Naive B cell (primary cell): ENCODE measurements at regions not wholly inside any gene's neighbourhood (a gene's known extent, or its start where the extent isn't known, plus 50 kb on each side); places are given as distances from the start of the nearest gene placed in this dataset.
A peak's percentile ranks its signal among the peaks of the same experiment; 100 is the strongest.

ENCODE experiments used
- ATAC-seq, 2 donors: fragments of 150-1000 bp; cut with Tn5 transposase; 2 replicates each; pipeline ENCODE4 v1.10.0; 2021; ENCODE audit warnings: low read depth in 2 of 2, mild to moderate bottlenecking in 2 of 2, moderate library complexity in 2 of 2
- DNase-seq: peaks from one replicate; pipeline ENCODE4 v3.0.0; 2022
- H3K27ac Mint-ChIP-seq, 6 donors: one replicate each; pipeline ENCODE4 v1.8.0; 2020 to 2022; ENCODE audit warnings: mild to moderate bottlenecking in 6 of 6, mixed read lengths in 6 of 6, moderate library complexity in 5 of 6, inconsistent platforms in 2 of 6
- H3K27me3 Mint-ChIP-seq, 3 donors: one replicate each; pipeline ENCODE4 v1.8.0; 2021 to 2022; ENCODE audit warnings: mixed read lengths in 3 of 3, mild to moderate bottlenecking in 1 of 3
- H3K36me3 Mint-ChIP-seq, 2 donors: one replicate each; pipeline ENCODE4 v1.8.0; 2020 to 2022; ENCODE audit warnings: mixed read lengths in 2 of 2, inconsistent platforms in 1 of 2, mild to moderate bottlenecking in 1 of 2
- H3K4me1 Mint-ChIP-seq, 3 donors: one replicate each; pipeline ENCODE4 v1.8.0; 2020 to 2022; ENCODE audit warnings: mixed read lengths in 3 of 3, inconsistent platforms in 1 of 3, mild to moderate bottlenecking in 1 of 3, moderate library complexity in 1 of 3
- H3K4me3 Mint-ChIP-seq, 8 donors: one replicate each; pipeline ENCODE4 v1.8.0; 2020 to 2022; ENCODE audit warnings: mild to moderate bottlenecking in 8 of 8, mixed read lengths in 8 of 8, moderate library complexity in 8 of 8, inconsistent platforms in 2 of 8
- H3K9me3 Mint-ChIP-seq, 7 donors: one replicate each; pipeline ENCODE4 v1.8.0; 2020 to 2022; ENCODE audit warnings: mixed read lengths in 7 of 7, mild to moderate bottlenecking in 5 of 7, inconsistent platforms in 2 of 7, moderate library complexity in 1 of 7

- Mint-ChIP-seq H3K4me1 (peaks cover 0 to 2% (median 0%) of the 10 kb centered on the region in 3 donors), H3K36me3 (no peaks in the 10 kb centered on the region), H3K27ac (no peak overlapping the region), H3K4me3 (no peak overlapping the region), H3K27me3 (peaks cover 2 to 34% (median 18%) of the 10 kb centered on the region in 3 donors), H3K9me3 (no peaks in the 10 kb centered on the region)
- ATAC-seq (no peak), DNase-seq (no peak)
Observed at GRCh38 chr13:44236801-44237207, 136.8 kb upstream of the SERP2 start.

- ATAC-seq (no peak), DNase-seq (no peak)
- no peak overlapping the region for H3K4me3 Mint-ChIP-seq
- H3K27ac Mint-ChIP-seq, result peak overlapping the region in 1 of 6 donors; percentile 16
- H3K27me3 Mint-ChIP-seq, result peaks cover 0 to 39% (median 21%) of the 10 kb centered on the region in 3 donors
- no peaks in the 10 kb centered on the region for H3K9me3 Mint-ChIP-seq
- H3K4me1 Mint-ChIP-seq, result peaks cover 0 to 2% (median 0%) of the 10 kb centered on the region in 3 donors
- H3K36me3 Mint-ChIP-seq, result no peaks in the 10 kb centered on the region
Observed at GRCh38 chr13:44237276-44237767, 136.3 kb upstream of the SERP2 start.

- Mint-ChIP-seq H3K9me3 (no peaks in the 10 kb centered on the region), H3K4me1 (peaks cover 3 to 7% (median 3%) of the 10 kb centered on the region in 3 donors), H3K27ac (peak overlapping the region in 1 of 6 donors; percentile 61), H3K4me3 (no peak overlapping the region), H3K36me3 (no peaks in the 10 kb centered on the region), H3K27me3 (peaks cover 4 to 46% (median 24%) of the 10 kb centered on the region in 3 donors)
- no peak for ATAC-seq
- no peak for DNase-seq
Observed at GRCh38 chr13:44237881-44238421, 135.7 kb upstream of the SERP2 start.

GRCh38 chr13:44240611-44241145 lies 132.9 kb upstream of the SERP2 start:
- H3K36me3 Mint-ChIP-seq, result no peaks in the 10 kb centered on the region
- H3K27me3 Mint-ChIP-seq, result peaks cover 8 to 41% (median 30%) of the 10 kb centered on the region in 3 donors
- H3K9me3 Mint-ChIP-seq, result no peaks in the 10 kb centered on the region
- DNase-seq (no peak), ATAC-seq (no peak)
- peaks cover 8 to 12% (median 9%) of the 10 kb centered on the region in 3 donors for H3K4me1 Mint-ChIP-seq
- H3K4me3 Mint-ChIP-seq, result no peak overlapping the region
- peak overlapping the region in 1 of 6 donors; percentile 16 for H3K27ac Mint-ChIP-seq

GRCh38 chr13:44241638-44242037 lies 132.0 kb upstream of the SERP2 start:
- ATAC-seq, result no peak
- no peaks in the 10 kb centered on the region for H3K36me3 Mint-ChIP-seq
- H3K4me1 Mint-ChIP-seq, result peaks cover 8 to 12% (median 9%) of the 10 kb centered on the region in 3 donors

GRCh38 chr13:44242766-44243165 lies 130.9 kb upstream of the SERP2 start:
- peaks cover 8 to 10% (median 9%) of the 10 kb centered on the region in 3 donors for H3K4me1 Mint-ChIP-seq
- no peak overlapping the region for H3K4me3 Mint-ChIP-seq
- H3K36me3 Mint-ChIP-seq, result no peaks in the 10 kb centered on the region
- DNase-seq, result no peak
- H3K27me3 Mint-ChIP-seq, result peaks cover 8 to 36% (median 22%) of the 10 kb centered on the region in 3 donors
- H3K27ac Mint-ChIP-seq, result peak overlapping the region in 2 of 6 donors; percentile 6 to 33
- ATAC-seq, result no peak
- H3K9me3 Mint-ChIP-seq, result no peaks in the 10 kb centered on the region

More at GRCh38 chr13:44241638-44242037, 132.0 kb upstream of the SERP2 start:
- Mint-ChIP-seq H3K4me3 (no peak overlapping the region), H3K27ac (peak overlapping the region in 1 of 6 donors; percentile 28), H3K9me3 (no peaks in the 10 kb centered on the region), H3K27me3 (peaks cover 8 to 38% (median 24%) of the 10 kb centered on the region in 3 donors)
- DNase-seq, result no peak

GRCh38 chr13:44243198-44243857 lies 130.3 kb upstream of the SERP2 start:
- Mint-ChIP-seq H3K4me1 (peaks cover 8 to 10% (median 9%) of the 10 kb centered on the region in 3 donors), H3K9me3 (no peaks in the 10 kb centered on the region), H3K36me3 (no peaks in the 10 kb centered on the region), H3K27me3 (peaks cover 8 to 36% (median 22%) of the 10 kb centered on the region in 3 donors), H3K27ac (peak overlapping the region in 2 of 6 donors; percentile 34 to 70), H3K4me3 (no peak overlapping the region)
- ATAC-seq (peak; percentile 80 to 94), DNase-seq (peak; percentile 35)

GRCh38 chr13:44244288-44244687 lies 129.3 kb upstream of the SERP2 start:
- no peak overlapping the region for H3K4me3 Mint-ChIP-seq
- H3K27me3 Mint-ChIP-seq, result peaks cover 8 to 36% (median 22%) of the 10 kb centered on the region in 3 donors
- H3K4me1 Mint-ChIP-seq, result peaks cover 8 to 10% (median 9%) of the 10 kb centered on the region in 3 donors
- H3K9me3 Mint-ChIP-seq, result no peaks in the 10 kb centered on the region
- H3K36me3 Mint-ChIP-seq, result no peaks in the 10 kb centered on the region
- no peak overlapping the region for H3K27ac Mint-ChIP-seq
- no peak for DNase-seq
- no peak for ATAC-seq

- no peaks in the 10 kb centered on the region for H3K36me3 Mint-ChIP-seq
- no peaks in the 10 kb centered on the region for H3K4me1 Mint-ChIP-seq
- no peak for DNase-seq
- peak overlapping the region in 1 of 6 donors; percentile 27 for H3K27ac Mint-ChIP-seq
- H3K9me3 Mint-ChIP-seq, result no peaks in the 10 kb centered on the region
- H3K27me3 Mint-ChIP-seq, result peaks cover 0 to 3% (median 0%) of the 10 kb centered on the region in 3 donors
- ATAC-seq, result no peak
- H3K4me3 Mint-ChIP-seq, result no peak overlapping the region
Observed at GRCh38 chr13:44249431-44249836, 124.2 kb upstream of the SERP2 start.

- no peak for DNase-seq
- H3K27me3 Mint-ChIP-seq, result peaks cover 0 to 4% (median 0%) of the 10 kb centered on the region in 3 donors
- H3K4me1 Mint-ChIP-seq, result no peaks in the 10 kb centered on the region
- no peaks in the 10 kb centered on the region for H3K9me3 Mint-ChIP-seq
- no peak for ATAC-seq
- no peaks in the 10 kb centered on the region for H3K36me3 Mint-ChIP-seq
- no peak overlapping the region for H3K4me3 Mint-ChIP-seq
- H3K27ac Mint-ChIP-seq, result no peak overlapping the region
Observed at GRCh38 chr13:44252938-44253337, 120.7 kb upstream of the SERP2 start.

GRCh38 chr13:44255771-44256364 lies 117.8 kb upstream of the SERP2 start:
- peaks cover 0 to 4% (median 0%) of the 10 kb centered on the region in 3 donors for H3K27me3 Mint-ChIP-seq
- H3K9me3 Mint-ChIP-seq, result no peaks in the 10 kb centered on the region
- ATAC-seq (no peak), DNase-seq (no peak)
- no peaks in the 10 kb centered on the region for H3K36me3 Mint-ChIP-seq
- peaks cover 13 to 19% (median 15%) of the 10 kb centered on the region in 3 donors for H3K4me1 Mint-ChIP-seq
- no peak overlapping the region for H3K27ac Mint-ChIP-seq
- no peak overlapping the region for H3K4me3 Mint-ChIP-seq

- H3K36me3 Mint-ChIP-seq, result no peaks in the 10 kb centered on the region
- DNase-seq, result no peak
- no peaks in the 10 kb centered on the region for H3K9me3 Mint-ChIP-seq
- H3K27me3 Mint-ChIP-seq, result peaks cover 0 to 4% (median 0%) of the 10 kb centered on the region in 3 donors
- H3K4me1 Mint-ChIP-seq, result peaks cover 15 to 19% (median 15%) of the 10 kb centered on the region in 3 donors
- H3K27ac Mint-ChIP-seq, result no peak overlapping the region
- ATAC-seq, result no peak
- no peak overlapping the region for H3K4me3 Mint-ChIP-seq
Observed at GRCh38 chr13:44257796-44258195, 115.8 kb upstream of the SERP2 start.
